Neural progenitor cell (in vitro differentiated cells): ENCODE measurements at regions not wholly inside any gene's neighbourhood (a gene's known extent, or its start where the extent isn't known, plus 50 kb on each side); places are given as distances from the start of the nearest gene placed in this dataset.

Experiments used
- DNase-seq: peaks from one replicate; pipeline ENCODE4 v3.0.0-alpha.2; 2016; ENCODE audit warnings: low spot score
- H2AFZ ChIP-seq: fragments of 200-600 bp; sonication (generic); replicated peaks from 2 replicates; pipeline ENCODE4 v1.6.1; 2016; ENCODE audit warnings: antibody characterized with exemption
- H3F3A ChIP-seq: fragments of 200-600 bp; sonication (generic); 2 replicates; pipeline ENCODE4 v1.6.1; 2016; ENCODE audit warnings: antibody characterized with exemption, low read depth
- H3K27ac ChIP-seq: fragments of 200-600 bp; sonication (generic); 2 replicates; pipeline ENCODE4 v1.5.1; 2016; ENCODE audit warnings: mild to moderate bottlenecking
- H3K27me3 ChIP-seq: fragments of 200-600 bp; sonication (generic); 2 replicates; pipeline ENCODE4 v1.6.1; 2016; ENCODE audit warnings: mild to moderate bottlenecking, moderate library complexity
- H3K36me3 ChIP-seq: fragments of 200-600 bp; sonication (generic); 2 replicates; pipeline ENCODE4 v1.5.1; 2016
- H3K4me1 ChIP-seq: fragments of 200-600 bp; sonication (generic); 2 replicates; pipeline ENCODE4 v1.6.1; 2016; ENCODE audit warnings: mixed run types
- H3K4me2 ChIP-seq: fragments of 200-600 bp; sonication (generic); 2 replicates; pipeline ENCODE4 v1.6.1; 2016
- H3K4me3 ChIP-seq: fragments of 200-600 bp; sonication (generic); 2 replicates; pipeline ENCODE4 v1.5.1; 2016
- H3K79me2 ChIP-seq: fragments of 200-600 bp; sonication (generic); 2 replicates; pipeline ENCODE4 v1.6.1; 2016; ENCODE audit warnings: low read depth
- H3K9ac ChIP-seq: fragments of 200-600 bp; sonication (generic); 2 replicates; pipeline ENCODE4 v1.6.1; 2016
- H3K9me3 ChIP-seq: fragments of 200-600 bp; sonication (generic); 2 replicates; pipeline ENCODE4 v1.5.1; 2016; ENCODE audit warnings: low read depth
- H4K20me1 ChIP-seq: fragments of 200-600 bp; sonication (generic); 2 replicates; pipeline ENCODE4 v1.6.1; 2016; ENCODE audit warnings: low read depth
- H3K27ac Mint-ChIP-seq: 3 replicates; pipeline ENCODE4 v1.8.0; 2021; ENCODE audit warnings: mixed read lengths
- H3K27me3 Mint-ChIP-seq: 2 replicates; pipeline ENCODE4 v1.8.0; 2022; ENCODE audit warnings: low read depth, mild to moderate bottlenecking, inconsistent platforms, moderate library complexity, mixed read lengths; ENCODE audit not compliant: insufficient read depth
- H3K36me3 Mint-ChIP-seq: 3 replicates; pipeline ENCODE4 v1.8.0; 2021; ENCODE audit warnings: mixed read lengths
- H3K4me1 Mint-ChIP-seq: 3 replicates; pipeline ENCODE4 v1.8.0; 2021; ENCODE audit warnings: mixed read lengths
- H3K4me3 Mint-ChIP-seq: 3 replicates; pipeline ENCODE4 v1.8.0; 2021; ENCODE audit warnings: mild to moderate bottlenecking, moderate library complexity, mixed read lengths
- H3K9me3 Mint-ChIP-seq: 3 replicates; pipeline ENCODE4 v1.8.0; 2020; ENCODE audit warnings: mixed read lengths
- CTCF ChIP-seq: fragments of 200-600 bp; sonication (generic); IDR thresholded peaks from 2 replicates; pipeline ENCODE4 v1.5.1; 2017; ENCODE audit warnings: antibody characterized with exemption, mild to moderate bottlenecking
- EZH2 ChIP-seq: fragments of 200-600 bp; sonication (generic); IDR thresholded peaks from 2 replicates; pipeline ENCODE4 v1.6.1; 2017; ENCODE audit warnings: antibody characterized with exemption, mild to moderate bottlenecking, moderate library complexity
- EZH2phosphoT487 ChIP-seq: fragments of 200-600 bp; sonication (generic); IDR thresholded peaks from 2 replicates; pipeline ENCODE4 v1.6.1; 2017; ENCODE audit warnings: antibody characterized with exemption

- H3K27me3 Mint-ChIP-seq, result peaks cover 5% of the 10 kb centered on the region
- no peak overlapping the region for H3K9ac ChIP-seq
- no peaks in the 10 kb centered on the region for H3F3A ChIP-seq
- no peaks in the 10 kb centered on the region for H3K36me3 Mint-ChIP-seq
- no peaks in the 10 kb centered on the region for H3K9me3 ChIP-seq
- H3K9me3 Mint-ChIP-seq, result peaks cover 4% of the 10 kb centered on the region
- no peak overlapping the region for H3K27ac ChIP-seq
- no peak overlapping the region for H2AFZ ChIP-seq
- no peaks in the 10 kb centered on the region for H3K36me3 ChIP-seq
- H3K4me3 Mint-ChIP-seq, result no peak overlapping the region
- no peaks in the 10 kb centered on the region for H3K27me3 ChIP-seq
- peaks cover 7% of the 10 kb centered on the region for H3K4me1 ChIP-seq
- no peaks in the 10 kb centered on the region for H3K79me2 ChIP-seq
- H3K4me3 ChIP-seq, result no peak overlapping the region
- DNase-seq, result no peak
- TF ChIP-seq CTCF (no peak), EZH2 (no peak), EZH2phosphoT487 (no peak)
- H3K4me1 Mint-ChIP-seq, result peaks cover 4% of the 10 kb centered on the region
- no peak overlapping the region for H3K4me2 ChIP-seq
- H3K27ac Mint-ChIP-seq, result no peak overlapping the region
- no peaks in the 10 kb centered on the region for H4K20me1 ChIP-seq
Measured at GRCh38 chr16:87107201-87107600, 210.0 kb downstream of the C16orf95 start.

DNA sequence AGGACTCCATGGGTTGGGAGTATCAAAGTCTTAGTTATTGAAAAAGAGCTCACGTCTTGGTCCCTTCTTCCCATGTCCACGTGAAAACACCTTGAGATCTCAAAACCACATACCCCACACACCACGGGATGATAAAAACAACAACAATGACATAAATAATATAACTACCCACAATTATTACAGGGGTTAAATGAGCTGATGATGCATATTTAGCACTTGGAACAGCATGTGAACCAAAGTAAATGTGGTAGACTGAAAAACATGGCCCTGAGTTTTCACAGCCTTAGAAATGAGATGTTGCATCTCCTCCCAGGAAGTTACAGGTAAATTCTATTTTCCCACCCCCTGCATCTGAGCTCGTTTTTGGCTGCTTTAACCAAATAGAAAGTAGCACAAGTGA lies 208.9 kb downstream of the C16orf95 start:
- no peak overlapping the region for H3K4me3 Mint-ChIP-seq
- Histone ChIP-seq H3F3A (no peaks in the 10 kb centered on the region), H3K27me3 (no peaks in the 10 kb centered on the region), H2AFZ (no peak overlapping the region), H3K9ac (no peak overlapping the region), H3K9me3 (no peaks in the 10 kb centered on the region), H3K4me3 (no peak overlapping the region), H3K36me3 (no peaks in the 10 kb centered on the region), H3K27ac (no peak overlapping the region), H3K79me2 (no peaks in the 10 kb centered on the region), H3K4me1 (no peaks in the 10 kb centered on the region), H3K4me2 (no peak overlapping the region), H4K20me1 (no peaks in the 10 kb centered on the region)
- H3K4me1 Mint-ChIP-seq, result peaks cover 4% of the 10 kb centered on the region
- no peaks in the 10 kb centered on the region for H3K36me3 Mint-ChIP-seq
- TF ChIP-seq CTCF, result no peak
- TF ChIP-seq EZH2, result no peak
- no peak for TF ChIP-seq EZH2phosphoT487
- no peak overlapping the region for H3K27ac Mint-ChIP-seq
- H3K9me3 Mint-ChIP-seq, result peaks cover 4% of the 10 kb centered on the region
- no peak for DNase-seq
- H3K27me3 Mint-ChIP-seq, result peaks cover 4% of the 10 kb centered on the region

DNA sequence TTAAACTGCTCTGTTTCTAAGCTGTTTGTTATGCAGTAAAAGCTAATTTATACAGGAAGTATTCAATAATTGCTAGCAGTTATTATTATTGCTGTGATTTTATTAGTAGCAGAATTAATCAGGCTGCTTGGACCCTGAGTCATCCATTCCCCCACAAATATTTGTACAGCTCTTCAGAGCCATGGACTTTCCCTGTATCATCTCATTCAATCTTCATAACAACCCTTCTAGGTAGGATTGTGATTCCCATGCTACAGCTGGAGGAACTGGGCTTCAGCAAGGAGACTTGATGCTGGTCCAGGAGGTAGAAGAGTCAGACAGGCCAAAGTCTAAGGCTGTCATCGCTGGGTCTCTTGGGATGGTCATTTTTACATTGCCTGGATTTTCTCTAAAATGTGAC lies 208.3 kb downstream of the C16orf95 start:
- no peak for TF ChIP-seq EZH2
- TF ChIP-seq CTCF, result no peak
- no peak for TF ChIP-seq EZH2phosphoT487
- no peak overlapping the region for H3K9ac ChIP-seq
- Mint-ChIP-seq H3K9me3 (peaks cover 4% of the 10 kb centered on the region), H3K27ac (no peak overlapping the region), H3K36me3 (no peaks in the 10 kb centered on the region), H3K4me1 (peaks cover 4% of the 10 kb centered on the region), H3K4me3 (no peak overlapping the region), H3K27me3 (no peaks in the 10 kb centered on the region)
- H3F3A ChIP-seq, result no peaks in the 10 kb centered on the region
- no peak overlapping the region for H3K4me2 ChIP-seq
- no peaks in the 10 kb centered on the region for H3K27me3 ChIP-seq
- H3K79me2 ChIP-seq, result no peaks in the 10 kb centered on the region
- H2AFZ ChIP-seq, result no peak overlapping the region
- no peaks in the 10 kb centered on the region for H4K20me1 ChIP-seq
- H3K9me3 ChIP-seq, result no peaks in the 10 kb centered on the region
- no peak overlapping the region for H3K4me3 ChIP-seq
- no peak for DNase-seq
- no peak overlapping the region for H3K27ac ChIP-seq
- no peaks in the 10 kb centered on the region for H3K4me1 ChIP-seq
- no peaks in the 10 kb centered on the region for H3K36me3 ChIP-seq

- no peak for DNase-seq
- Histone ChIP-seq H3K9me3 (no peaks in the 10 kb centered on the region), H3K36me3 (no peaks in the 10 kb centered on the region), H3K9ac (no peak overlapping the region), H2AFZ (no peak overlapping the region), H4K20me1 (no peaks in the 10 kb centered on the region), H3K27ac (no peak overlapping the region), H3F3A (no peaks in the 10 kb centered on the region), H3K4me2 (no peak overlapping the region), H3K4me1 (no peaks in the 10 kb centered on the region), H3K79me2 (no peaks in the 10 kb centered on the region), H3K27me3 (no peaks in the 10 kb centered on the region), H3K4me3 (no peak overlapping the region)
- TF ChIP-seq CTCF (no peak), EZH2phosphoT487 (no peak), EZH2 (no peak)
- Mint-ChIP-seq H3K27me3 (no peaks in the 10 kb centered on the region), H3K27ac (no peak overlapping the region), H3K9me3 (no peaks in the 10 kb centered on the region), H3K36me3 (no peaks in the 10 kb centered on the region), H3K4me3 (no peak overlapping the region), H3K4me1 (peaks cover under 1% of the 10 kb centered on the region)
Measured at GRCh38 chr16:87114832-87115231, 202.4 kb downstream of the C16orf95 start.
